GM23338 (cell line): ENCODE measurements at regions not wholly inside any gene's neighbourhood (a gene's known extent, or its start where the extent isn't known, plus 50 kb on each side); places are given as distances from the start of the nearest gene placed in this dataset.

Experiments used
- ATAC-seq: fragments of 200-7000 bp; cut with Tn5 transposase; 3 replicates; pipeline ENCODE4 v1.9.1; 2020
- DNase-seq: peaks from one replicate; pipeline ENCODE4 v3.0.0-alpha.2; 2015; ENCODE audit warnings: low spot score
- H2AFZ ChIP-seq: fragments of 200-600 bp; sonication (generic); 2 replicates; pipeline ENCODE4 v1.8.0; 2016; ENCODE audit warnings: antibody characterized with exemption, mild to moderate bottlenecking, moderate library complexity
- H3F3A ChIP-seq: fragments of 200-600 bp; sonication (generic); replicated peaks from 2 replicates; pipeline ENCODE4 v1.8.0; 2017; ENCODE audit warnings: antibody characterized with exemption, mixed run types, low read depth
- H3K27ac ChIP-seq: fragments of 200-600 bp; sonication (generic); 2 replicates; pipeline ENCODE4 v1.6.1; 2016; ENCODE audit warnings: low read depth
- H3K27me3 ChIP-seq: fragments of 200-600 bp; sonication (generic); 2 replicates; pipeline ENCODE4 v1.8.0; 2016; ENCODE audit warnings: mild to moderate bottlenecking, mixed run types, moderate library complexity; ENCODE audit not compliant: insufficient read depth
- H3K36me3 ChIP-seq: fragments of 200-600 bp; sonication (generic); 2 replicates; pipeline ENCODE4 v1.8.0; 2016; ENCODE audit warnings: mild to moderate bottlenecking; ENCODE audit not compliant: insufficient read depth
- H3K4me1 ChIP-seq: fragments of 200-600 bp; sonication (generic); 2 replicates; pipeline ENCODE4 v1.8.0; 2016; ENCODE audit warnings: mild to moderate bottlenecking, moderate library complexity; ENCODE audit not compliant: insufficient read depth
- H3K4me2 ChIP-seq: fragments of 200-600 bp; sonication (generic); 2 replicates; pipeline ENCODE4 v1.7.1; 2017; ENCODE audit warnings: mixed run types
- H3K4me3 ChIP-seq: fragments of 200-600 bp; sonication (generic); 2 replicates; pipeline ENCODE4 v1.6.1; 2016; ENCODE audit warnings: mixed run types
- H3K79me2 ChIP-seq: fragments of 200-600 bp; sonication (generic); replicated peaks from 2 replicates; pipeline ENCODE4 v1.8.0; 2017; ENCODE audit warnings: mild to moderate bottlenecking; ENCODE audit not compliant: insufficient read depth
- H3K9me2 ChIP-seq: fragments of 200-600 bp; sonication (generic); 2 replicates; pipeline ENCODE4 v1.8.0; 2017; ENCODE audit not compliant: insufficient read depth
- H4K20me1 ChIP-seq: fragments of 200-600 bp; sonication (generic); replicated peaks from 2 replicates; pipeline ENCODE4 v1.8.0; 2017; ENCODE audit warnings: mild to moderate bottlenecking; ENCODE audit not compliant: insufficient read depth
- H3K27ac Mint-ChIP-seq: 2 replicates; pipeline ENCODE4 v1.8.0; 2020; ENCODE audit warnings: inconsistent platforms, mild to moderate bottlenecking, moderate library complexity, mixed read lengths
- H3K27me3 Mint-ChIP-seq: 3 replicates; pipeline ENCODE4 v1.8.0; 2022; ENCODE audit warnings: low read depth, mild to moderate bottlenecking, moderate library complexity, mixed read lengths, inconsistent platforms; ENCODE audit not compliant: insufficient read depth, poor library complexity
- H3K36me3 Mint-ChIP-seq: 3 replicates; pipeline ENCODE4 v1.8.0; 2021; ENCODE audit warnings: low read depth, mild to moderate bottlenecking, inconsistent platforms, moderate library complexity, mixed read lengths
- H3K4me1 Mint-ChIP-seq: 3 replicates; pipeline ENCODE4 v1.8.0; 2020; ENCODE audit warnings: mild to moderate bottlenecking, inconsistent platforms, mixed read lengths
- H3K4me3 Mint-ChIP-seq: 3 replicates; pipeline ENCODE4 v1.8.0; 2021; ENCODE audit warnings: moderate library complexity, mild to moderate bottlenecking, inconsistent platforms, mixed read lengths
- H3K9me3 Mint-ChIP-seq: 3 replicates; pipeline ENCODE4 v1.8.0; 2020; ENCODE audit warnings: moderate library complexity, mild to moderate bottlenecking, inconsistent platforms, mixed read lengths
- CTCF ChIP-seq, 2 experiments: fragments of 200-600 bp in 1 of 2; sonication (generic) in 1 of 2; conservative IDR thresholded peaks; 2 replicates each; pipeline versions ENCODE4 v1.5.1 to v1.6.1; 2016 to 2017; ENCODE audit warnings: antibody characterized with exemption in 2 of 2, low read depth in 2 of 2, mild to moderate bottlenecking in 2 of 2, moderate library complexity in 1 of 2
- ETS1 ChIP-seq: IDR thresholded peaks from 2 replicates; pipeline ENCODE4 v1.6.1; 2016; ENCODE audit warnings: antibody characterized with exemption
- EZH2 ChIP-seq: fragments of 200-600 bp; sonication (generic); IDR thresholded peaks from one replicate; pipeline ENCODE4 v1.8.0; 2017; ENCODE audit warnings: antibody characterized with exemption, mild to moderate bottlenecking, low read depth; ENCODE audit not compliant: unreplicated experiment
- EZH2phosphoT487 ChIP-seq: fragments of 200-600 bp; sonication (generic); IDR thresholded peaks from one replicate; pipeline ENCODE4 v1.8.1; 2018; ENCODE audit warnings: antibody characterized with exemption; ENCODE audit not compliant: unreplicated experiment
- JUNB ChIP-seq: IDR thresholded peaks from one replicate; pipeline ENCODE4 v1.6.1; 2016; ENCODE audit warnings: antibody characterized with exemption; ENCODE audit not compliant: unreplicated experiment
- NANOG ChIP-seq: IDR thresholded peaks from 2 replicates; pipeline ENCODE4 v1.6.1; 2016; ENCODE audit warnings: antibody characterized with exemption, borderline replicate concordance
- REST ChIP-seq: IDR thresholded peaks from one replicate; pipeline ENCODE4 v1.6.1; 2018; ENCODE audit warnings: antibody characterized with exemption; ENCODE audit not compliant: unreplicated experiment
- STAT1 ChIP-seq: IDR thresholded peaks from one replicate; pipeline ENCODE4 v1.6.1; 2016; ENCODE audit warnings: antibody characterized with exemption; ENCODE audit not compliant: unreplicated experiment
- ZNF114 ChIP-seq: fragments of 250-450 bp; sonication (Bioruptor Pico); IDR thresholded peaks from 2 replicates; pipeline ENCODE4 v1.5.0; 2020; ENCODE audit warnings: mild to moderate bottlenecking, moderate library complexity
- ZNF331 ChIP-seq: fragments of 250-450 bp; sonication (Bioruptor Pico); IDR thresholded peaks from 2 replicates; pipeline ENCODE4 v1.5.0; 2020; ENCODE audit warnings: low read depth, mild to moderate bottlenecking, moderate library complexity
- ZNF462 ChIP-seq: fragments of 250-450 bp; sonication (Bioruptor Pico); IDR thresholded peaks from 2 replicates; pipeline ENCODE4 v1.5.0; 2020; ENCODE audit warnings: mild to moderate bottlenecking, moderate library complexity

- H3K27me3 ChIP-seq: no peaks in the 10 kb centered on the region
- Mint-ChIP-seq H3K36me3 (no peaks in the 10 kb centered on the region), H3K27me3 (no peaks in the 10 kb centered on the region), H3K27ac (no peak overlapping the region), H3K9me3 (no peaks in the 10 kb centered on the region), H3K4me3 (no peak overlapping the region), H3K4me1 (peaks cover 48% of the 10 kb centered on the region)
- H3K4me2 ChIP-seq: peak overlapping the region; percentile 15; the same call in 1 of the 2 replicates
- no peak for TF ChIP-seq REST
- TF ChIP-seq EZH2: no peak
- TF ChIP-seq STAT1: no peak
- TF ChIP-seq ZNF114 (CRISPR knock-in tag): no peak
- TF ChIP-seq ETS1: no peak
- no peak for TF ChIP-seq CTCF (conservative IDR thresholded peaks at IDR 0.05; ENCODE audit: low read depth in 2 of 2)
- no peak for TF ChIP-seq JUNB
- no peak for TF ChIP-seq NANOG
- no peak for TF ChIP-seq EZH2phosphoT487
- no peak for TF ChIP-seq ZNF331 (CRISPR knock-in tag)
- TF ChIP-seq ZNF462 (CRISPR knock-in tag): no peak
- H3F3A ChIP-seq: no peaks in the 10 kb centered on the region
- H3K36me3 ChIP-seq: no peaks in the 10 kb centered on the region
- peaks cover 41% of the 10 kb centered on the region for H3K4me1 ChIP-seq
- H4K20me1 ChIP-seq: no peaks in the 10 kb centered on the region
- no peaks in the 10 kb centered on the region for H3K9me2 ChIP-seq
- no peaks in the 10 kb centered on the region for H3K79me2 ChIP-seq
- ATAC-seq: no peak
- H2AFZ ChIP-seq: peak overlapping the region; percentile 14
- no peak overlapping the region for H3K4me3 ChIP-seq
- DNase-seq: no peak
- H3K27ac ChIP-seq: no peak overlapping the region
These were observed 123.7 kb upstream of the MDM1 start for GRCh38 chr12:68455691-68456345.
